Stimulated activated naive B cell treated with anti-CD40 and anti-IgM and Interleukin-4, amounts not matched to agents 10 μg/mL and 1 μg/mL and 100 μg/mL, for 72 hours (primary cell): ENCODE measurements at regions not wholly inside any gene's neighbourhood (a gene's known extent, or its start where the extent isn't known, plus 50 kb on each side); places are given as distances from the start of the nearest gene placed in this dataset.
"Not testable (repeated sequence)": the region's sequence is repeated elsewhere in the genome, so short reads cannot be mapped to it uniquely, and the experiment has no call there.

Source experiments
- ATAC-seq, 2 donors: fragments of 150-1000 bp; cut with Tn5 transposase; replicated peaks; 2 replicates each; pipeline ENCODE4 v1.10.0; 2021; ENCODE audit warnings: moderate library complexity in 1 of 2
- DNase-seq: peaks from one replicate; pipeline ENCODE4 v3.0.0; 2021
- H3K27ac Mint-ChIP-seq: one replicate; pipeline ENCODE4 v1.8.0; 2022; ENCODE audit warnings: mild to moderate bottlenecking, mixed read lengths
- H3K27me3 Mint-ChIP-seq, 2 donors: one replicate each; pipeline ENCODE4 v1.8.0; 2022; ENCODE audit warnings: mixed read lengths in 2 of 2
- H3K36me3 Mint-ChIP-seq, 2 donors: one replicate each; pipeline ENCODE4 v1.8.0; 2022; ENCODE audit warnings: mixed read lengths in 2 of 2, mild to moderate bottlenecking in 1 of 2
- H3K4me1 Mint-ChIP-seq, 2 donors: one replicate each; pipeline ENCODE4 v1.8.0; 2022; ENCODE audit warnings: mixed read lengths in 2 of 2, mild to moderate bottlenecking in 1 of 2
- H3K4me3 Mint-ChIP-seq, 2 donors: one replicate each; pipeline ENCODE4 v1.8.0; 2022; ENCODE audit warnings: mild to moderate bottlenecking in 2 of 2, mixed read lengths in 2 of 2, moderate library complexity in 1 of 2
- H3K9me3 Mint-ChIP-seq, 2 donors: one replicate each; pipeline ENCODE4 v1.8.0; 2022; ENCODE audit warnings: mixed read lengths in 2 of 2, mild to moderate bottlenecking in 1 of 2

DNA sequence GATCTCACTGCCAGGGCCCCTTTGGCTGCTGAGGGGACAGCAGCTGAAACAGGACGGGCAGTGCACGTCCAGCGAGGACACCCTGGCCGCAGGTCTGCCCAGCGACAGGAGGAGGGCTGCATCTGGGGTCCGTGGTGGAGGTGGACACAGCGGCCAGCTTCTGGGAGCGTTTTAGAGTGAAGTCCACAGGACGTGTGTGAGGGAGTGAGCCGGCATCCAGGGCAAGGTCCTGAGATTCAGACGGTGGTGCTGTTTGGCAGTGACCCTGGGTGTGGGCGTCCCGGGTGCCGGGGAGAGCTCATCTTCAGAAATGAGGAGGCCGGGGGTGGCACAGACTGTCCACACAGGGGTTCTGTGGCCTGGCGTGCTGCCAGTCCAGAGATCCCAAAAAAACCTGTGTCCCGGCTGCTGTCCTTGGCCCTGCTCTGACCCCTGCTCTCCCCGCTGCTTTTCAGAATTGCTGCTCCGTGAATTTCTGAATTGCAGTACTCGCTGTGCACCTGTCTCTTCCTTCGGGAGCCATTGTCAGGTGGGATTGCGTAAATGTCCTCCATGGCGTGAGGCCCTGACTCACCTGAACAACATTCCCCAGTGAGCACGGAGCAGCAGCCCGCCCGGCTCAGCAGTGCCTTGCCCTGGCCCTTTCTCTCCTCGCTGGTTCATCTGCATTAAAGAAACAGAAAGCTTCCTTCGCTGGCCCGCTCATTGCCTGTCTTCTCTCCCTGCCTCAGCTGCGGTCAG lies 183.5 kb upstream of the C14orf180 start:
- no peak for DNase-seq
- Mint-ChIP-seq H3K27ac (no peak overlapping the region), H3K36me3 (peaks cover 9 to 10% of the 10 kb centered on the region in 2 donors), H3K9me3 (peaks cover 10 to 21% of the 10 kb centered on the region in 2 donors), H3K27me3 (peaks cover 0 to 12% of the 10 kb centered on the region in 2 donors), H3K4me1 (peaks cover 29 to 55% of the 10 kb centered on the region in 2 donors), H3K4me3 (no peak overlapping the region)
- ATAC-seq, result no peak

DNA sequence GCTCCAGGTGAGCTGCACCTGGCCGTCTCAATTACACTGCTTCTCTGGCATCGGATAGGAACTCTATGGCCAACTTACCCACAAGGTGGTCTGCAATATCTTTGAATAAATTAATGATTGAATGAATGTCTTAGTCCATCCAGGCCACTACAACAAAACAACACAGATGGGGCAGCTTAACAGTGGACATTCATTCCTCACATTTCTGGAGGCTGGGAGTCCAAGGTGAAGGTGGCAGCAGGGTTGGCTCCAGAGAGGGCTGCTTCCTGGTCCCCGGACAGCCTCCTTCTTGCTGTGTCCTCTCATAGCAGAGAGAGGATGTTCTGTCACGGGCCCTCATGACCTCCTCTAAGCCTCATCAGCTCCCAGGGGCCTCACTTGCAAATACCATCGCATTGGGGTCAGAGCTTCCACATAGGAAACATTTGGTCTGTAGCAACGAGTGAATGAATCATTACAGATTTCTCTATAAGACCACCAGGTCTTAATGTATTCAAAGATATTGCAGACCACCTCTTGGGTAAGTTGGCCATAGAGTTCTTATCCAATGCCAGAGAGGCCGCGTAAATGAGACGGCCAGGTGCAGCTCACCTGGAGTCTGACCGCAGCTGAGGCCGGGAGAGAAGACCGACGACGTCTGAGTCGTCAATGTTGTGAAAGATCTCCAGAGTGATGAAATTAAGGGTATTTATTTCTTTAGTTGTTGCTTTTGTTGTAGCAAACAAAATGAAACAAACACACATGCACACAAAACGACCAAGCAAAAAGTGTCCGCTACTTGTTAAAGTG lies 182.7 kb upstream of the C14orf180 start:
- ATAC-seq, result no peak

GRCh38 chr14:104397956-104398355 lies 181.6 kb upstream of the C14orf180 start:
- DNase-seq (no peak), ATAC-seq (no peak)
- peaks cover 9 to 10% of the 10 kb centered on the region in 2 donors for H3K36me3 Mint-ChIP-seq
- no peak overlapping the region for H3K4me3 Mint-ChIP-seq
- no peak overlapping the region for H3K27ac Mint-ChIP-seq
- peaks cover 20 to 36% of the 10 kb centered on the region in 2 donors for H3K4me1 Mint-ChIP-seq
- H3K9me3 Mint-ChIP-seq, result peaks cover 10 to 21% of the 10 kb centered on the region in 2 donors
- H3K27me3 Mint-ChIP-seq, result peaks cover 5 to 7% of the 10 kb centered on the region in 2 donors

More for the DNA sequence above, 182.7 kb upstream of the C14orf180 start:
- Mint-ChIP-seq H3K36me3 (peaks cover 9 to 10% of the 10 kb centered on the region in 2 donors), H3K27ac (peak overlapping the region; percentile 37), H3K4me3 (no peak overlapping the region), H3K9me3 (peaks cover 10 to 21% of the 10 kb centered on the region in 2 donors), H3K4me1 (peaks cover 22 to 47% of the 10 kb centered on the region in 2 donors), H3K27me3 (peaks cover 0 to 6% of the 10 kb centered on the region in 2 donors)
- no peak for DNase-seq

GRCh38 chr14:104398656-104399055 lies 180.9 kb upstream of the C14orf180 start:
- Mint-ChIP-seq H3K36me3 (peaks cover 9 to 10% of the 10 kb centered on the region in 2 donors), H3K4me3 (no peak overlapping the region), H3K27me3 (peaks cover 9 to 13% of the 10 kb centered on the region in 2 donors), H3K27ac (no peak overlapping the region), H3K9me3 (peaks cover 10 to 21% of the 10 kb centered on the region in 2 donors), H3K4me1 (peaks cover 22 to 32% of the 10 kb centered on the region in 2 donors)
- DNase-seq (no peak), ATAC-seq (no peak)

- H3K36me3 Mint-ChIP-seq, result peaks cover 9 to 10% of the 10 kb centered on the region in 2 donors
- ATAC-seq (no peak), DNase-seq (no peak)
- no peak overlapping the region for H3K4me3 Mint-ChIP-seq
- H3K27me3 Mint-ChIP-seq, result peaks cover 14 to 15% of the 10 kb centered on the region in 2 donors
- H3K9me3 Mint-ChIP-seq, result peaks cover 10 to 21% of the 10 kb centered on the region in 2 donors
- H3K4me1 Mint-ChIP-seq, result peaks cover 16 to 24% of the 10 kb centered on the region in 2 donors
- H3K27ac Mint-ChIP-seq, result no peak overlapping the region
Observed at GRCh38 chr14:104399432-104400155, 180.0 kb upstream of the C14orf180 start.

DNA sequence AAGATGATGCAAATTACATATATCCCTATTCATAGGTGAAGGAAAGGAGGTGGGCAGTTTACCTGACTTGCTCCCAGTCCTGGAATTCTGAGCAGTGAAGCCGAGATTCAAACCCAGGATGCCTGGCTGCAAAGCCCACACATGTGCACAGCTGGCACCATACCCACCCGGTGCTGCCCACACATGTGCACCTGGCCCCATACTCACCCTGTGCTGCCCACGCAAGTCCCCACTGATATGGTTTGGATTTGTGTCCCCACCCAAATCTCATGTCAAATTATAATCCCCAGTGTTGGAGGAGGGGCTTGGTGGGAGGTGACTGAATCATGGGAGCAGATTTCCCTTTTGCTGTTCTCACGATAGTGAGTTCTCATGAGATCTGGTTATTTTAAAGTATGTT lies 179.2 kb upstream of the C14orf180 start:
- DNase-seq (no peak), ATAC-seq (no peak)
- Mint-ChIP-seq H3K4me3 (no peak overlapping the region), H3K36me3 (peaks cover 9 to 10% of the 10 kb centered on the region in 2 donors), H3K27me3 (peaks cover 15 to 18% of the 10 kb centered on the region in 2 donors), H3K27ac (no peak overlapping the region), H3K9me3 (peaks cover 10 to 21% of the 10 kb centered on the region in 2 donors), H3K4me1 (peaks cover 9 to 17% of the 10 kb centered on the region in 2 donors)

DNA sequence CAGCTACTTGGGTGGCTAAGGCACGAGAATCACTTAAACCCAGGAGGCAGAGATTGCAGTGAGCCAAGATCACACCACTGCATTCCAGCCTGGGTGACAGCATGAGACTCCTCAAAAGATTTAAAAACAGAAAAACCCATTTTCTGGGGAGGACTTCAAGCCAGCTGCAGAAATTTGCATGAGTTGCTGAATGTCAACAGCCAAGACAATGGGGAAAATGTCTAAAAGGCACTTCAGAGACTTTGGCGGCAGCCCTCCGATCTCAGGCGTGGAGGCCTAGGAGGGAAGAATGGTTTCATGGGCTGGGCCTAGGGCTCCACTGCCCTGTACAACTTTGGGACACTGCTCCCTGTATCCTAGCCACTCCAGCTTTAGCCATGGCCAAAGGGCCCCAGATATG lies 177.8 kb upstream of the C14orf180 start:
- no peak for ATAC-seq
- Mint-ChIP-seq H3K27ac (no peak overlapping the region), H3K4me3 (no peak overlapping the region), H3K36me3 (peaks cover 6 to 10% of the 10 kb centered on the region in 2 donors), H3K4me1 (peaks cover 4 to 9% of the 10 kb centered on the region in 2 donors), H3K9me3 (peaks cover 10 to 17% of the 10 kb centered on the region in 2 donors), H3K27me3 (peaks cover 20 to 29% of the 10 kb centered on the region in 2 donors)
- DNase-seq, result no peak

DNA sequence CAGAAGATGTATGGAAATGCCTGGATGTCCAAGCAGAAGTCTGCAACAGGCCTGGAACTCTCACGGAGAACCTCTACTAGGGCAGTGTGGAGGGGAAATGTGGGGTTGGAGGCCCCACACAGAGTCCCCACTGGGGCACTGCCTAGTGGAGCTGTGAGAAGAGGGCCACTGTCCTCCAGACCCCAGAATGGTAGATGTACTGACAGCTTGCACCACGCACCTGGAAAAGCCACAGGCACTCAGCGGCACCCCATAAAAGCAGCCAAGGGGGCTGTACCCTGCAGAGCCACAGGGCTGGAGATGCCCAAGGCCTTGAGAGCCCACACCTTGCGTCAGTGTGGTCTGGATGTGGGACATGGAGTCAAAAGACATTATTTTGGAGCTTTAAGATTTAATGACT lies 177.3 kb upstream of the C14orf180 start:
- not testable (repeated sequence) for H3K4me3 Mint-ChIP-seq, H3K36me3 Mint-ChIP-seq, H3K27ac Mint-ChIP-seq, DNase-seq, ATAC-seq
- Mint-ChIP-seq H3K9me3 (peaks cover 7 to 12% of the 10 kb centered on the region in 2 donors), H3K4me1 (peaks cover 4 to 11% of the 10 kb centered on the region in 2 donors), H3K27me3 (peaks cover 20 to 31% of the 10 kb centered on the region in 2 donors)

- H3K27ac Mint-ChIP-seq, result no peak overlapping the region
- H3K27me3 Mint-ChIP-seq, result peaks cover 25 to 31% of the 10 kb centered on the region in 2 donors
- H3K4me3 Mint-ChIP-seq, result no peak overlapping the region
- no peak for DNase-seq
- peaks cover 3 to 8% of the 10 kb centered on the region in 2 donors for H3K9me3 Mint-ChIP-seq
- no peaks in the 10 kb centered on the region for H3K36me3 Mint-ChIP-seq
- ATAC-seq, result no peak
- peaks cover 4 to 11% of the 10 kb centered on the region in 2 donors for H3K4me1 Mint-ChIP-seq
Observed at GRCh38 chr14:104403421-104404220, 175.9 kb upstream of the C14orf180 start.

DNA sequence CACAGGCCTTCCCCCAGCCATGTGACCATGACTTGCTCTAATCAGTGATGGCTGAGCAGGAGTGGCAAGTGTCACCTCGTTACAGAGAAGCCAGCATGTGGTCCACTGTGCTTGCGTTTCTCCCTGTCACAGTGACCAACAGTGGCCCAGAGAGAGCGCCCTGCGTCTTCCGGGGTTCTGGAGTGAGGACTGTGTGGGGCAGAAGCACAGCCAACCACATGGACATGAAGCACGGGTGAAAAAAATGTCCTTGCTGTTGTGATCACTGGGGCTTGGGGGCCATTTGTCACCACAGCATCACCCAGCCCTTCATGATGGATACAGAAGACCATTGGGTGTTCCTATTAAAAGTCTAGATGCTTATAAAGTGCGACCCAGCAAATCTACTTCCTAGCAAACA lies 174.6 kb upstream of the C14orf180 start:
- no peak overlapping the region for H3K4me3 Mint-ChIP-seq

DNA sequence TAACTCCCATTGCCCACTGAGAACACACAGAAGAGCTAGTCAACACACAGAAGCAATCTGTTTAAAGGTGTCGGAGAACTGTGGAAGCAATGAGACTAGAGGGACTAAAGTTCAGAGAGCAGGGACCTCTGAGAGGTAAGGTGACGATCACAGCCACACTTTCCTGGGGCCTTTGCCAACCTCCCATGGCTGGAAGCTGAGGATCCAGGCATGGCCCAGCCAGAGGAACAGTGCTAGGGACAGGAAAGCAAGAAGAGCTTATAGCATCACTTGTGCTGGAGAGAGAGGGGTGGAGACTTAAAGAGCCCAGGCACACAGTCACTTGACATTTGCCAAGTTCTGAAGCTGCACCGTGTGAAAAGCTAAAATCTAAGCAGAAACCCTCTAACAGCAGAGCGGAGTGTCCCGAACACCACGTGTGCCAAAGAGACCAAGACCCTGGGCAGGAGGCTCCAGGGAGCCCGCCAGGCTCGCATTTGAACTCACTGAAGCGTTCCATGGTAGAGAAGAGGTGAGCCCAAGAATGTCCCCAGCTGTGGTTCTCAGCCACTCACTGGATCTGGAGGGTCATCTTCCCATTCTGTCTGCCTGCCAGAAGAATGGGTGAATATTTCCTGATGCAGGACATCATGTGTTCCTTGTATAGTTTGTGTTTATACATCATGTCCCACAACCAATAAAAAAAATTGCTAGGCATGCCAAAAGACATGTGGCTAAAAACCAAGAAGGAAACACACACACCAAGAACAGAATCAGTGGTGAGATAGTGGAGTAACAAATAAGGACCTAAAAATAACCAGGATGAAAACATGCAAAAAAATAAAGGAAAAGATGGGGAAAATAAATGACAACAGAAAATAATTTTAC lies 174.0 kb upstream of the C14orf180 start:
- no peak for ATAC-seq
- H3K27ac Mint-ChIP-seq, result no peak overlapping the region
- H3K4me3 Mint-ChIP-seq, result no peak overlapping the region
- H3K27me3 Mint-ChIP-seq, result peaks cover 25 to 31% of the 10 kb centered on the region in 2 donors
- peaks cover 0 to 3% of the 10 kb centered on the region in 2 donors for H3K36me3 Mint-ChIP-seq
- DNase-seq, result no peak
- peaks cover 4 to 11% of the 10 kb centered on the region in 2 donors for H3K4me1 Mint-ChIP-seq
- peaks cover 5 to 10% of the 10 kb centered on the region in 2 donors for H3K9me3 Mint-ChIP-seq

More for the DNA sequence above, 174.6 kb upstream of the C14orf180 start:
- peaks cover 25 to 31% of the 10 kb centered on the region in 2 donors for H3K27me3 Mint-ChIP-seq
- ATAC-seq, result no peak
- H3K9me3 Mint-ChIP-seq, result peaks cover 5 to 10% of the 10 kb centered on the region in 2 donors
- H3K36me3 Mint-ChIP-seq, result peaks cover 0 to 3% of the 10 kb centered on the region in 2 donors
- DNase-seq, result no peak
- no peak overlapping the region for H3K27ac Mint-ChIP-seq
- peaks cover 4 to 11% of the 10 kb centered on the region in 2 donors for H3K4me1 Mint-ChIP-seq

GRCh38 chr14:104406831-104407230 lies 172.7 kb upstream of the C14orf180 start:
- no peak overlapping the region for H3K27ac Mint-ChIP-seq
- ATAC-seq (no peak), DNase-seq (no peak)
- H3K36me3 Mint-ChIP-seq, result peaks cover 0 to 3% of the 10 kb centered on the region in 2 donors
- peaks cover 25 to 31% of the 10 kb centered on the region in 2 donors for H3K27me3 Mint-ChIP-seq
- peaks cover 4 to 11% of the 10 kb centered on the region in 2 donors for H3K4me1 Mint-ChIP-seq
- peaks cover 5 to 10% of the 10 kb centered on the region in 2 donors for H3K9me3 Mint-ChIP-seq
- no peak overlapping the region for H3K4me3 Mint-ChIP-seq
